ENCODE measurements at regions not wholly inside any gene's neighbourhood (a gene's known extent, or its start where the extent isn't known, plus 50 kb on each side); places are given as distances from the start of the nearest gene placed in this dataset.

DNA sequence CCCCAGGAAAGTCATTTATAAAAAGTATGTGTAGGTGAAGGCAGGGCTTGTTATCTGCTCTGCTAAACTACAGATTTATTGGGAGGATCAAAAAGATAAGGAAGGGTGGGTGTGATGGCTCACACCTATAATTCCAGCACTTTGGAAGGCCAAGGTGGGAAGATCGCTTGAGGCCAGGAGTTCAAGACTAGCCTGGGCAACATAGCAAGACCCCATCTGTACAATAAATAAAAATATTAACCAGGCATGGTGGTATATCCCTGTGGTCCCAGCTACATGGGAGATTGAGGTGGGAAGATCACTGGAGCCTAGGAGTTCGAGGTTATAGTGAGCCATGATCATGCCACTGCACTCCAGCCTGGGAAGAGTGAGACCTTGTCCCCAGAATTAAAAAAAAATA is 86.4 kb downstream of the NENF start:
- TF ChIP-seq MYC (IDR thresholded peaks at IDR 0.05; ENCODE audit: insufficient read depth, insufficient read length, insufficient replicate concordance, low read length, severe bottlenecking): no peak
- no peak for TF ChIP-seq HDAC6 (IDR thresholded peaks at IDR 0.05; ENCODE audit: unreplicated experiment)
- no peak for TF ChIP-seq CREM (IDR thresholded peaks at IDR 0.05; ENCODE audit: low read depth)
